ENCODE measurements at regions not wholly inside any gene's neighbourhood (a gene's known extent, or its start where the extent isn't known, plus 50 kb on each side); places are given as distances from the start of the nearest gene placed in this dataset.

GRCh38 chr3:44105571-44105970 is 136.1 kb upstream of the TOPAZ1 start:
- Histone ChIP-seq H3K27ac (ENCODE audit: low read depth, low read length) (no peak overlapping the region), H3K9me3 (ENCODE audit: control insufficient read depth, insufficient read depth, low read length) (no peaks in the 10 kb centered on the region), H3K27me3 (ENCODE audit: control insufficient read depth, insufficient read depth, low read length) (peaks cover 10% of the 10 kb centered on the region), H3K4me3 (ENCODE audit: low read depth, low read length) (no peak overlapping the region)
- no peak for TF ChIP-seq CTCF (IDR thresholded peaks at IDR 0.05; ENCODE audit: low read depth, low read length)
- ChIA-PET POLR2A (no interaction called here), CTCF (no interaction called here)
- DNase-seq (ENCODE audit: low read depth, low spot score): no peak

- no peak for DNase-seq (ENCODE audit: low read depth, low spot score)
Observed at GRCh38 chr3:44106756-44107155, 134.9 kb upstream of the TOPAZ1 start.

GRCh38 chr3:44108481-44108880 is 133.2 kb upstream of the TOPAZ1 start:
- CTCF ChIA-PET: no interaction called here
- DNase-seq (ENCODE audit: low read depth, low spot score): no peak
- Histone ChIP-seq H3K9me3 (ENCODE audit: control insufficient read depth, insufficient read depth, low read length) (no peaks in the 10 kb centered on the region), H3K27ac (ENCODE audit: low read depth, low read length) (no peak overlapping the region), H3K27me3 (ENCODE audit: control insufficient read depth, insufficient read depth, low read length) (peaks cover 10% of the 10 kb centered on the region), H3K4me3 (ENCODE audit: low read depth, low read length) (no peak overlapping the region)
- POLR2A ChIA-PET: no interaction called here
- no peak for TF ChIP-seq CTCF (IDR thresholded peaks at IDR 0.05; ENCODE audit: low read depth, low read length)

More at GRCh38 chr3:44106756-44107155, 134.9 kb upstream of the TOPAZ1 start:
- H3K27me3 ChIP-seq (ENCODE audit: control insufficient read depth, insufficient read depth, low read length): peaks cover 10% of the 10 kb centered on the region
- no peak for TF ChIP-seq CTCF (IDR thresholded peaks at IDR 0.05; ENCODE audit: low read depth, low read length)
- H3K9me3 ChIP-seq (ENCODE audit: control insufficient read depth, insufficient read depth, low read length): no peaks in the 10 kb centered on the region
- H3K4me3 ChIP-seq (ENCODE audit: low read depth, low read length): no peak overlapping the region
- H3K27ac ChIP-seq (ENCODE audit: low read depth, low read length): no peak overlapping the region
- ChIA-PET CTCF (interaction anchor here (0.7 kb wide), 1 partner anchor 20 kb away, joined by 4 read pairs; no protein-coding TSS in a partner anchor), POLR2A (no interaction called here)

- Histone ChIP-seq H3K27ac (ENCODE audit: low read depth, low read length) (no peak overlapping the region), H3K27me3 (ENCODE audit: control insufficient read depth, insufficient read depth, low read length) (peaks cover 10% of the 10 kb centered on the region), H3K9me3 (ENCODE audit: control insufficient read depth, insufficient read depth, low read length) (no peaks in the 10 kb centered on the region), H3K4me3 (ENCODE audit: low read depth, low read length) (no peak overlapping the region)
- TF ChIP-seq CTCF (IDR thresholded peaks at IDR 0.05; ENCODE audit: low read depth, low read length): no peak
- DNase-seq (ENCODE audit: low read depth, low spot score): no peak
- POLR2A ChIA-PET: no interaction called here
- CTCF ChIA-PET: no interaction called here
Observed at GRCh38 chr3:44109771-44110361, 131.8 kb upstream of the TOPAZ1 start.

GRCh38 chr3:44110648-44111047 is 131.0 kb upstream of the TOPAZ1 start:
- ChIA-PET POLR2A (no interaction called here), CTCF (no interaction called here)
- no peak for DNase-seq (ENCODE audit: low read depth, low spot score)
- H3K9me3 ChIP-seq (ENCODE audit: control insufficient read depth, insufficient read depth, low read length): no peaks in the 10 kb centered on the region
- H3K27ac ChIP-seq (ENCODE audit: low read depth, low read length): no peak overlapping the region
- TF ChIP-seq CTCF (IDR thresholded peaks at IDR 0.05; ENCODE audit: low read depth, low read length): no peak
- no peak overlapping the region for H3K4me3 ChIP-seq (ENCODE audit: low read depth, low read length)
- peaks cover 5% of the 10 kb centered on the region for H3K27me3 ChIP-seq (ENCODE audit: control insufficient read depth, insufficient read depth, low read length)

Data from AG04450 (cell line).